Limb (tissue), 2 donors: ENCODE measurements at regions not wholly inside any gene's neighbourhood (a gene's known extent, or its start where the extent isn't known, plus 50 kb on each side); places are given as distances from the start of the nearest gene placed in this dataset.

Experiments used
- DNase-seq, 2 donors: peaks; one replicate each; pipeline ENCODE4 v3.0.0-alpha.2; 2016; ENCODE audit errors: extremely low spot score in 2 of 2

- peak; percentile 51 to 82 for DNase-seq
These were observed 254.4 kb downstream of the C16orf95 start for GRCh38 chr16:87062569-87063442.

GRCh38 chr16:87063543-87063942 is 253.6 kb downstream of the C16orf95 start:
- peak in 1 of 2 donors; percentile 32 for DNase-seq

- DNase-seq = peak in 1 of 2 donors; percentile 42
These were observed 252.3 kb downstream of the C16orf95 start for GRCh38 chr16:87064731-87065445.

GRCh38 chr16:87065446-87066132 is 251.6 kb downstream of the C16orf95 start:
- DNase-seq = peak in 1 of 2 donors; percentile 33

GRCh38 chr16:87066133-87067002 is 250.8 kb downstream of the C16orf95 start:
- peak in 1 of 2 donors; percentile 29 for DNase-seq

- DNase-seq = peak in 1 of 2 donors; percentile 29
These were observed 250.1 kb downstream of the C16orf95 start for GRCh38 chr16:87067003-87067556.

- peak in 1 of 2 donors; percentile 34 for DNase-seq
These were observed 249.1 kb downstream of the C16orf95 start for GRCh38 chr16:87067836-87068761.

- DNase-seq = peak in 1 of 2 donors; percentile 30
These were observed 248.4 kb downstream of the C16orf95 start for GRCh38 chr16:87068762-87069150.

GRCh38 chr16:87070657-87071056 is 246.5 kb downstream of the C16orf95 start:
- no peak for DNase-seq

GRCh38 chr16:87072101-87072500 is 245.1 kb downstream of the C16orf95 start:
- DNase-seq = no peak

- DNase-seq = no peak
These were observed 242.4 kb downstream of the C16orf95 start for GRCh38 chr16:87074641-87075318.

- no peak for DNase-seq
These were observed 241.8 kb downstream of the C16orf95 start for GRCh38 chr16:87075319-87075860.

- no peak for DNase-seq
These were observed 240.8 kb downstream of the C16orf95 start for GRCh38 chr16:87076331-87076949.

- DNase-seq = no peak
These were observed 240.0 kb downstream of the C16orf95 start for GRCh38 chr16:87076950-87077749.

- no peak for DNase-seq
These were observed 239.5 kb downstream of the C16orf95 start for GRCh38 chr16:87077750-87078127.

GRCh38 chr16:87080571-87081167 is 236.5 kb downstream of the C16orf95 start:
- DNase-seq = no peak

GRCh38 chr16:87085441-87085840 is 231.8 kb downstream of the C16orf95 start:
- no peak for DNase-seq
